ENCODE measurements at regions not wholly inside any gene's neighbourhood (a gene's known extent, or its start where the extent isn't known, plus 50 kb on each side); places are given as distances from the start of the nearest gene placed in this dataset.
"Not testable (repeated sequence)": the region's sequence is repeated elsewhere in the genome, so short reads cannot be mapped to it uniquely, and the experiment has no call there.

GRCh38 chr4:187124331-187124730 lies 400.7 kb upstream of the FAT1 start:
- no peak for DNase-seq (ENCODE audit: low read depth in 2 of 2)

GRCh38 chr4:187125062-187125461 lies 401.4 kb upstream of the FAT1 start:
- no peak for DNase-seq (ENCODE audit: low read depth in 2 of 2)

- DNase-seq (ENCODE audit: low read depth in 2 of 2) = no peak
These were observed 403.8 kb upstream of the FAT1 start for GRCh38 chr4:187127456-187127855.

GRCh38 chr4:187128222-187128621 lies 404.6 kb upstream of the FAT1 start:
- DNase-seq (ENCODE audit: low read depth in 2 of 2) = no peak

GRCh38 chr4:187128976-187129375 lies 405.3 kb upstream of the FAT1 start:
- no peak for DNase-seq (ENCODE audit: low read depth in 2 of 2)

- not testable (repeated sequence) for DNase-seq (ENCODE audit: low read depth in 2 of 2)
These were observed 408.2 kb upstream of the FAT1 start for GRCh38 chr4:187131826-187132225.

GRCh38 chr4:187135878-187136277 lies 412.2 kb upstream of the FAT1 start:
- DNase-seq (ENCODE audit: low read depth in 2 of 2) = no peak

- no peak for DNase-seq (ENCODE audit: low read depth in 2 of 2)
These were observed 415.5 kb upstream of the FAT1 start for GRCh38 chr4:187139141-187139540.

GRCh38 chr4:187141101-187141500 lies 417.4 kb upstream of the FAT1 start:
- no peak for DNase-seq (ENCODE audit: low read depth in 2 of 2)

GRCh38 chr4:187149229-187149945 lies 425.7 kb upstream of the FAT1 start:
- no peak for DNase-seq (ENCODE audit: low read depth in 2 of 2)

GRCh38 chr4:187157380-187157958 lies 433.8 kb upstream of the FAT1 start:
- DNase-seq (ENCODE audit: low read depth in 2 of 2) = no peak

GRCh38 chr4:187158003-187158402 lies 434.3 kb upstream of the FAT1 start:
- no peak for DNase-seq (ENCODE audit: low read depth in 2 of 2)

- DNase-seq (ENCODE audit: low read depth in 2 of 2) = no peak
These were observed 436.8 kb upstream of the FAT1 start for GRCh38 chr4:187160486-187160885.

- DNase-seq (ENCODE audit: low read depth in 2 of 2) = no peak
These were observed 443.3 kb upstream of the FAT1 start for GRCh38 chr4:187166886-187167512.

GRCh38 chr4:187171706-187172339 lies 448.2 kb upstream of the FAT1 start:
- DNase-seq (ENCODE audit: low read depth in 2 of 2) = no peak

GRCh38 chr4:187172340-187172761 lies 448.7 kb upstream of the FAT1 start:
- no peak for DNase-seq (ENCODE audit: low read depth in 2 of 2)

GRCh38 chr4:187174749-187175148 lies 451.1 kb upstream of the FAT1 start:
- DNase-seq (ENCODE audit: low read depth in 2 of 2) = no peak

GRCh38 chr4:187175197-187175596 lies 451.5 kb upstream of the FAT1 start:
- DNase-seq (ENCODE audit: low read depth in 2 of 2) = no peak

GRCh38 chr4:187176261-187176910 lies 452.7 kb upstream of the FAT1 start:
- no peak for DNase-seq (ENCODE audit: low read depth in 2 of 2)

- no peak for DNase-seq (ENCODE audit: low read depth in 2 of 2)
These were observed 454.4 kb upstream of the FAT1 start for GRCh38 chr4:187178084-187178483.

GRCh38 chr4:187178587-187178986 lies 454.9 kb upstream of the FAT1 start:
- DNase-seq (ENCODE audit: low read depth in 2 of 2) = no peak
